Activated naive CD8-positive, alpha-beta T cell treated with anti-CD3 and anti-CD28 coated beads, Interleukin-2, amount 10 ng/mL, durations not matched to agents 7 days and 5 days (primary cell): ENCODE measurements at regions not wholly inside any gene's neighbourhood (a gene's known extent, or its start where the extent isn't known, plus 50 kb on each side); places are given as distances from the start of the nearest gene placed in this dataset.

ENCODE experiments used
- ATAC-seq: fragments of 150-1000 bp; cut with Tn5 transposase; one replicate; pipeline ENCODE4 v1.10.0; 2021; ENCODE audit warnings: low read depth, moderate library complexity
- POLR2A ChIA-PET: fragments of 350-600 bp; sonication (Branson Sonifier 250); formaldehyde crosslinking; loops from one replicate; lab custom pipeline; 2021; ENCODE audit warnings: antibody characterized with exemption; lab: Charles Lee
- DNase-seq: peaks from one replicate; pipeline ENCODE4 v3.0.0; 2021
- H3K27ac Mint-ChIP-seq: one replicate; pipeline ENCODE4 v1.8.0; 2022; ENCODE audit warnings: mild to moderate bottlenecking, mixed read lengths
- H3K27me3 Mint-ChIP-seq: one replicate; pipeline ENCODE4 v1.8.0; 2022; ENCODE audit warnings: mild to moderate bottlenecking, moderate library complexity, mixed read lengths
- H3K36me3 Mint-ChIP-seq: one replicate; pipeline ENCODE4 v1.8.0; 2021; ENCODE audit warnings: mild to moderate bottlenecking, mixed read lengths
- H3K4me1 Mint-ChIP-seq: one replicate; pipeline ENCODE4 v1.8.0; 2021; ENCODE audit warnings: mixed read lengths
- H3K4me3 Mint-ChIP-seq: one replicate; pipeline ENCODE4 v1.8.0; 2022; ENCODE audit warnings: mild to moderate bottlenecking, moderate library complexity, mixed read lengths
- H3K9me3 Mint-ChIP-seq: one replicate; pipeline ENCODE4 v1.8.0; 2021; ENCODE audit warnings: mixed read lengths

GRCh38 chr17:12445331-12445730, 220.4 kb upstream of the MYOCD start:
- Mint-ChIP-seq H3K27me3 (no peaks in the 10 kb centered on the region), H3K36me3 (peaks cover 2% of the 10 kb centered on the region), H3K4me1 (no peaks in the 10 kb centered on the region), H3K27ac (no peak overlapping the region), H3K4me3 (no peak overlapping the region), H3K9me3 (peaks cover 5% of the 10 kb centered on the region)
- DNase-seq (no peak), ATAC-seq (no peak)
- POLR2A ChIA-PET: no interaction called here

- POLR2A ChIA-PET: no interaction called here
- peaks cover 3% of the 10 kb centered on the region for H3K9me3 Mint-ChIP-seq
- no peaks in the 10 kb centered on the region for H3K27me3 Mint-ChIP-seq
- H3K4me3 Mint-ChIP-seq: no peak overlapping the region
- no peaks in the 10 kb centered on the region for H3K4me1 Mint-ChIP-seq
- no peak for DNase-seq
- no peaks in the 10 kb centered on the region for H3K36me3 Mint-ChIP-seq
- no peak for ATAC-seq
- no peak overlapping the region for H3K27ac Mint-ChIP-seq
Observed at GRCh38 chr17:12457493-12457892, 208.2 kb upstream of the MYOCD start.

GRCh38 chr17:12459736-12460135, 206.0 kb upstream of the MYOCD start:
- Mint-ChIP-seq H3K4me3 (no peak overlapping the region), H3K36me3 (no peaks in the 10 kb centered on the region), H3K27ac (no peak overlapping the region), H3K4me1 (no peaks in the 10 kb centered on the region), H3K9me3 (peaks cover 5% of the 10 kb centered on the region), H3K27me3 (no peaks in the 10 kb centered on the region)
- POLR2A ChIA-PET: no interaction called here
- no peak for ATAC-seq
- no peak for DNase-seq

- no peaks in the 10 kb centered on the region for H3K4me1 Mint-ChIP-seq
- ATAC-seq (no peak), DNase-seq (no peak)
- H3K4me3 Mint-ChIP-seq: no peak overlapping the region
- no peaks in the 10 kb centered on the region for H3K36me3 Mint-ChIP-seq
- H3K9me3 Mint-ChIP-seq: peaks cover 4% of the 10 kb centered on the region
- H3K27me3 Mint-ChIP-seq: no peaks in the 10 kb centered on the region
- POLR2A ChIA-PET: no interaction called here
- H3K27ac Mint-ChIP-seq: no peak overlapping the region
Observed at GRCh38 chr17:12463102-12463501, 202.6 kb upstream of the MYOCD start.

GRCh38 chr17:12472252-12473173, 193.2 kb upstream of the MYOCD start:
- POLR2A ChIA-PET: no interaction called here
- Mint-ChIP-seq H3K4me1 (no peaks in the 10 kb centered on the region), H3K9me3 (peaks cover 3% of the 10 kb centered on the region), H3K27ac (no peak overlapping the region), H3K27me3 (no peaks in the 10 kb centered on the region), H3K36me3 (no peaks in the 10 kb centered on the region), H3K4me3 (no peak overlapping the region)
- no peak for ATAC-seq
- no peak for DNase-seq

- H3K4me3 Mint-ChIP-seq: no peak overlapping the region
- no peak for ATAC-seq
- H3K27me3 Mint-ChIP-seq: no peaks in the 10 kb centered on the region
- H3K36me3 Mint-ChIP-seq: no peaks in the 10 kb centered on the region
- no peak overlapping the region for H3K27ac Mint-ChIP-seq
- peaks cover 1% of the 10 kb centered on the region for H3K9me3 Mint-ChIP-seq
- POLR2A ChIA-PET: no interaction called here
- DNase-seq: no peak
- no peaks in the 10 kb centered on the region for H3K4me1 Mint-ChIP-seq
Observed at GRCh38 chr17:12478311-12478710, 187.4 kb upstream of the MYOCD start.

- Mint-ChIP-seq H3K36me3 (no peaks in the 10 kb centered on the region), H3K9me3 (peaks cover 3% of the 10 kb centered on the region), H3K4me1 (no peaks in the 10 kb centered on the region), H3K4me3 (no peak overlapping the region), H3K27me3 (no peaks in the 10 kb centered on the region), H3K27ac (no peak overlapping the region)
- ATAC-seq (no peak), DNase-seq (no peak)
- POLR2A ChIA-PET: no interaction called here
Observed at GRCh38 chr17:12485361-12485906, 180.3 kb upstream of the MYOCD start.

GRCh38 chr17:12489325-12489724, 176.4 kb upstream of the MYOCD start:
- no peak overlapping the region for H3K27ac Mint-ChIP-seq
- H3K4me1 Mint-ChIP-seq: no peaks in the 10 kb centered on the region
- POLR2A ChIA-PET: no interaction called here
- H3K36me3 Mint-ChIP-seq: no peaks in the 10 kb centered on the region
- peaks cover 2% of the 10 kb centered on the region for H3K9me3 Mint-ChIP-seq
- DNase-seq: no peak
- no peak overlapping the region for H3K4me3 Mint-ChIP-seq
- H3K27me3 Mint-ChIP-seq: no peaks in the 10 kb centered on the region
- ATAC-seq: no peak

- Mint-ChIP-seq H3K4me1 (no peaks in the 10 kb centered on the region), H3K9me3 (no peaks in the 10 kb centered on the region), H3K27me3 (no peaks in the 10 kb centered on the region), H3K27ac (no peak overlapping the region), H3K4me3 (no peak overlapping the region), H3K36me3 (no peaks in the 10 kb centered on the region)
- no peak for DNase-seq
- POLR2A ChIA-PET: no interaction called here
- ATAC-seq: no peak
Observed at GRCh38 chr17:12492450-12492849, 173.2 kb upstream of the MYOCD start.

- Mint-ChIP-seq H3K9me3 (no peaks in the 10 kb centered on the region), H3K36me3 (no peaks in the 10 kb centered on the region), H3K27me3 (no peaks in the 10 kb centered on the region), H3K4me1 (no peaks in the 10 kb centered on the region), H3K27ac (no peak overlapping the region), H3K4me3 (no peak overlapping the region)
- no peak for ATAC-seq
- POLR2A ChIA-PET: no interaction called here
- DNase-seq: no peak
Observed at GRCh38 chr17:12505866-12506265, 159.8 kb upstream of the MYOCD start.

- Mint-ChIP-seq H3K36me3 (no peaks in the 10 kb centered on the region), H3K4me3 (no peak overlapping the region), H3K4me1 (no peaks in the 10 kb centered on the region), H3K9me3 (no peaks in the 10 kb centered on the region), H3K27me3 (no peaks in the 10 kb centered on the region), H3K27ac (no peak overlapping the region)
- ATAC-seq (no peak), DNase-seq (no peak)
- POLR2A ChIA-PET: no interaction called here
Observed at GRCh38 chr17:12507026-12507595, 158.6 kb upstream of the MYOCD start.

GRCh38 chr17:12509801-12510200, 155.9 kb upstream of the MYOCD start:
- no peak overlapping the region for H3K4me3 Mint-ChIP-seq
- H3K4me1 Mint-ChIP-seq: no peaks in the 10 kb centered on the region
- no peaks in the 10 kb centered on the region for H3K27me3 Mint-ChIP-seq
- no peaks in the 10 kb centered on the region for H3K9me3 Mint-ChIP-seq
- H3K36me3 Mint-ChIP-seq: no peaks in the 10 kb centered on the region
- DNase-seq (no peak), ATAC-seq (no peak)
- no peak overlapping the region for H3K27ac Mint-ChIP-seq
- POLR2A ChIA-PET: no interaction called here

GRCh38 chr17:12510535-12510934, 155.2 kb upstream of the MYOCD start:
- Mint-ChIP-seq H3K27me3 (no peaks in the 10 kb centered on the region), H3K4me3 (no peak overlapping the region), H3K9me3 (no peaks in the 10 kb centered on the region), H3K36me3 (no peaks in the 10 kb centered on the region), H3K4me1 (no peaks in the 10 kb centered on the region), H3K27ac (no peak overlapping the region)
- no peak for DNase-seq
- POLR2A ChIA-PET: no interaction called here
- no peak for ATAC-seq
